Activated effector memory CD4-positive, alpha-beta T cell treated with anti-CD3 and anti-CD28 coated beads, Interleukin-2, amount 50 U/mL, for 16 hours (primary cell): ENCODE measurements at regions not wholly inside any gene's neighbourhood (a gene's known extent, or its start where the extent isn't known, plus 50 kb on each side); places are given as distances from the start of the nearest gene placed in this dataset.
"Not testable (repeated sequence)": the region's sequence is repeated elsewhere in the genome, so short reads cannot be mapped to it uniquely, and the experiment has no call there.

ENCODE experiments used
- DNase-seq: peaks from one replicate; pipeline ENCODE4 v3.0.0-alpha.2; 2020

GRCh38 chr18:8501044-8501443 is 108.2 kb upstream of the RAB12 start:
- no peak for DNase-seq

- DNase-seq = no peak
Measured at GRCh38 chr18:8503248-8503647, 106.0 kb upstream of the RAB12 start.

GRCh38 chr18:8504424-8504823 is 104.8 kb upstream of the RAB12 start:
- no peak for DNase-seq

GRCh38 chr18:8504880-8505435 is 104.3 kb upstream of the RAB12 start:
- DNase-seq = no peak

- DNase-seq = no peak
Measured at GRCh38 chr18:8506251-8507049, 102.8 kb upstream of the RAB12 start.

GRCh38 chr18:8507361-8507760 is 101.9 kb upstream of the RAB12 start:
- no peak for DNase-seq

- DNase-seq = no peak
Measured at GRCh38 chr18:8507915-8508705, 101.1 kb upstream of the RAB12 start.

GRCh38 chr18:8513249-8513648 is 96.0 kb upstream of the RAB12 start:
- DNase-seq = no peak

- DNase-seq = no peak
Measured at GRCh38 chr18:8514409-8514808, 94.8 kb upstream of the RAB12 start.

- DNase-seq = no peak
Measured at GRCh38 chr18:8515142-8515865, 93.9 kb upstream of the RAB12 start.

GRCh38 chr18:8516371-8517250 is 92.6 kb upstream of the RAB12 start:
- DNase-seq = no peak

- DNase-seq = no peak
Measured at GRCh38 chr18:8517276-8517675, 92.0 kb upstream of the RAB12 start.

- no peak for DNase-seq
Measured at GRCh38 chr18:8519102-8519501, 90.1 kb upstream of the RAB12 start.

GRCh38 chr18:8520266-8520665 is 89.0 kb upstream of the RAB12 start:
- no peak for DNase-seq

GRCh38 chr18:8522756-8523155 is 86.5 kb upstream of the RAB12 start:
- DNase-seq = no peak

GRCh38 chr18:8525692-8526091 is 83.5 kb upstream of the RAB12 start:
- no peak for DNase-seq

- DNase-seq = no peak
Measured at GRCh38 chr18:8526332-8526731, 82.9 kb upstream of the RAB12 start.

GRCh38 chr18:8529609-8530008 is 79.6 kb upstream of the RAB12 start:
- no peak for DNase-seq

GRCh38 chr18:8531084-8531483 is 78.2 kb upstream of the RAB12 start:
- DNase-seq = not testable (repeated sequence)

GRCh38 chr18:8536231-8536630 is 73.0 kb upstream of the RAB12 start:
- no peak for DNase-seq

GRCh38 chr18:8536922-8537321 is 72.3 kb upstream of the RAB12 start:
- DNase-seq = no peak

- DNase-seq = no peak
Measured at GRCh38 chr18:8537400-8537799, 71.8 kb upstream of the RAB12 start.
